ENCODE measurements at regions not wholly inside any gene's neighbourhood (a gene's known extent, or its start where the extent isn't known, plus 50 kb on each side); places are given as distances from the start of the nearest gene placed in this dataset.

GRCh38 chr7:34445653-34446052 lies 212.4 kb upstream of the NPSR1 start:
- Histone ChIP-seq H2AFZ (replicated peaks; ENCODE audit: low read length, poor library complexity) (no peak overlapping the region), H3K4me2 (ENCODE audit: low read depth, low read length) (no peak overlapping the region), H3K14ac (replicated peaks; ENCODE audit: low read depth, low read length) (no peak overlapping the region), H2BK15ac (ENCODE audit: low read depth, low read length) (no peak overlapping the region), H3K18ac (ENCODE audit: low read depth, low read length) (no peak overlapping the region), H3K23ac (ENCODE audit: low read depth, low read length) (no peak overlapping the region), H3K79me1 (ENCODE audit: low read depth in 1 of 2, low read length in 2 of 2) (no peaks in the 10 kb centered on the region), H3K9me1 (ENCODE audit: insufficient read depth, low read length) (no peaks in the 10 kb centered on the region), H4K91ac (ENCODE audit: insufficient read depth, low read depth, low read length) (no peak overlapping the region), H2BK20ac (ENCODE audit: low read depth, low read length) (no peak overlapping the region), H2AK9ac (replicated peaks; ENCODE audit: low read depth, low read length, poor library complexity) (no peak overlapping the region), H4K8ac (ENCODE audit: low read depth in 2 of 2, low read length in 2 of 2) (no peak overlapping the region), H4K20me1 (ENCODE audit: insufficient read depth, low read length) (no peaks in the 10 kb centered on the region), H3K9ac (ENCODE audit: low read depth, low read length) (no peak overlapping the region), H3K4me3 (ENCODE audit: insufficient read depth, low read depth, low read length) (no peak overlapping the region), H3K4ac (ENCODE audit: low read depth, low read length) (no peak overlapping the region), H3K36me3 (ENCODE audit: control insufficient read depth, insufficient read depth, low read length) (no peaks in the 10 kb centered on the region), H2BK120ac (ENCODE audit: low read depth, low read length) (no peak overlapping the region), H3K27ac (ENCODE audit: insufficient read depth, low read length) (no peak overlapping the region), H3K4me1 (ENCODE audit: control insufficient read depth, insufficient read depth, low read length) (no peaks in the 10 kb centered on the region), H2BK5ac (ENCODE audit: low read depth, low read length, poor library complexity, severe bottlenecking) (no peak overlapping the region), H3K9me3 (ENCODE audit: control insufficient read depth, insufficient read depth, low read length) (no peaks in the 10 kb centered on the region), H3K27me3 (ENCODE audit: control insufficient read depth, insufficient read depth, low read length) (no peaks in the 10 kb centered on the region), H2AK5ac (ENCODE audit: low read depth, low read length) (no peak overlapping the region), H3K56ac (ENCODE audit: extremely low read depth, insufficient read depth, low read length) (no peak overlapping the region), H4K5ac (ENCODE audit: low read depth, low read length) (no peak overlapping the region)
- ATAC-seq (ENCODE audit: low read depth): no peak
- dilution Hi-C loops (cut with HindIII; ENCODE audit: low sequenced_read_pairs, unreplicated experiment) (no loop called here), in situ Hi-C loops (cut with MboI; ENCODE audit: low sequenced_read_pairs) (no loop called here), intact Hi-C loops (cut with micrococcal nuclease) (no loop called here)
- TF ChIP-seq RAD21 (IDR thresholded peaks at IDR 0.05; ENCODE audit: low read length): no peak
- TF ChIP-seq RFX5 (IDR thresholded peaks at IDR 0.05; ENCODE audit: low read depth, low read length): no peak
- no peak for TF ChIP-seq RCOR1 (IDR thresholded peaks at IDR 0.05; ENCODE audit: insufficient replicate concordance, low read length)
- no peak for TF ChIP-seq BHLHE40 (IDR thresholded peaks at IDR 0.05; ENCODE audit: low read depth, low read length)
- TF ChIP-seq, protein P1, sequence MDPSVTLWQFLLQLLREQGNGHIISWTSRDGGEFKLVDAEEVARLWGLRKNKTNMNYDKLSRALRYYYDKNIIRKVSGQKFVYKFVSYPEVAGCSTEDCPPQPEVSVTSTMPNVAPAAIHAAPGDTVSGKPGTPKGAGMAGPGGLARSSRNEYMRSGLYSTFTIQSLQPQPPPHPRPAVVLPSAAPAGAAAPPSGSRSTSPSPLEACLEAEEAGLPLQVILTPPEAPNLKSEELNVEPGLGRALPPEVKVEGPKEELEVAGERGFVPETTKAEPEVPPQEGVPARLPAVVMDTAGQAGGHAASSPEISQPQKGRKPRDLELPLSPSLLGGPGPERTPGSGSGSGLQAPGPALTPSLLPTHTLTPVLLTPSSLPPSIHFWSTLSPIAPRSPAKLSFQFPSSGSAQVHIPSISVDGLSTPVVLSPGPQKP (IDR thresholded peaks at IDR 0.05; ENCODE audit: borderline replicate concordance, low read depth, low read length): no peak
- no peak for TF ChIP-seq POLR2A (IDR thresholded peaks at IDR 0.05; ENCODE audit: low read depth, low read length)
- no peak for TF ChIP-seq NFE2L2 (IDR thresholded peaks at IDR 0.05; ENCODE audit: low read depth, low read length)
- no peak for TF ChIP-seq USF2 (IDR thresholded peaks at IDR 0.05; ENCODE audit: low read depth, low read length)
- no peak for TF ChIP-seq MXI1 (IDR thresholded peaks at IDR 0.05; ENCODE audit: borderline replicate concordance, low read depth, low read length)
- no peak for TF ChIP-seq CEBPB (IDR thresholded peaks at IDR 0.05; ENCODE audit: low read depth, low read length)
- no peak for TF ChIP-seq FOS (IDR thresholded peaks at IDR 0.05; ENCODE audit: low read depth, low read length)
- no peak for TF ChIP-seq CHD1 (IDR thresholded peaks at IDR 0.05; ENCODE audit: low read depth, low read length)
- no peak for TF ChIP-seq SMC3 (IDR thresholded peaks at IDR 0.05; ENCODE audit: low read depth, low read length)
- no peak for TF ChIP-seq MAFK (IDR thresholded peaks at IDR 0.05; ENCODE audit: low read depth, low read length)
- TF ChIP-seq MAZ (IDR thresholded peaks at IDR 0.05; ENCODE audit: borderline replicate concordance, low read depth, low read length): no peak
- TF ChIP-seq CTCF (conservative IDR thresholded peaks at IDR 0.05; ENCODE audit: low read depth, low read length): no peak
- DNase-seq: no peak
- no CpG with 5 or more reads among the region's 3 CpGs for WGBS, 2 experiments (ENCODE audit: extremely low coverage in 2 of 2, insufficient read length in 1 of 2)
- POLR2A ChIA-PET (ENCODE audit: unreplicated experiment): no interaction called here
- CTCF ChIA-PET: no interaction called here
- BruUV-seq (replicated peaks): no TSS peak

All from IMR-90 (cell line).